Endothelial cell of umbilical vein (primary cell): ENCODE measurements at regions not wholly inside any gene's neighbourhood (a gene's known extent, or its start where the extent isn't known, plus 50 kb on each side); places are given as distances from the start of the nearest gene placed in this dataset.

Experiments used
- BruUV-seq: library from RNA; stranded (reverse); fragments of 400-500 nt; replicated peaks from 2 replicates; lab custom pipeline; 2021; lab: Mats Ljungman, UMichigan
- CTCF ChIA-PET: fragments of 300-600, 350-600 bp; sonication (Branson Sonifier 250); formaldehyde crosslinking; loops from one replicate; lab custom pipeline; 2021; ENCODE audit warnings: antibody characterized with exemption, inconsistent platforms; lab: Charles Lee
- POLR2A ChIA-PET: fragments of 300-600, 350-600 bp; sonication (Branson Sonifier 250); formaldehyde crosslinking; loops from one replicate; lab custom pipeline; 2021; ENCODE audit warnings: antibody characterized with exemption, inconsistent platforms; lab: Charles Lee
- DNase-seq: peaks from one replicate; pipeline ENCODE4 v3.0.0-alpha.2; 2011; ENCODE audit warnings: low read depth, low spot score
- FAIRE-seq: peaks from 2 replicates; lab custom pipeline; 2011; peaks lifted over from hg19 to GRCh38; lab: Jason Lieb, UNC
- H2AFZ ChIP-seq: 2 replicates; pipeline ENCODE4 v1.6.0; 2012; ENCODE audit warnings: low read depth, low read length, control low read depth, inconsistent platforms
- H3K27ac ChIP-seq: 2 replicates; pipeline ENCODE4 v1.5.1; 2011; ENCODE audit warnings: low read depth, mild to moderate bottlenecking, control low read depth, low read length, moderate library complexity; ENCODE audit not compliant: insufficient read depth
- H3K27me3 ChIP-seq, 2 experiments: 2 replicates each; pipeline versions ENCODE4 v1.6.0 to v1.6.1; 2011; ENCODE audit warnings: low read length in 2 of 2, mixed read lengths in 1 of 2; ENCODE audit not compliant: control insufficient read depth in 2 of 2, insufficient read depth in 2 of 2
- H3K36me3 ChIP-seq, 2 experiments: 2 replicates in 1 of 2; 3 replicates in 1 of 2; pipeline ENCODE4 v1.5.1; 2011; ENCODE audit warnings: low read length in 2 of 2, mild to moderate bottlenecking in 1 of 2, moderate library complexity in 1 of 2; ENCODE audit not compliant: control insufficient read depth in 2 of 2, insufficient read depth in 2 of 2; ENCODE audit errors: extremely low read depth in 1 of 2
- H3K4me1 ChIP-seq: 3 replicates; pipeline ENCODE4 v1.5.1; 2011; ENCODE audit warnings: mild to moderate bottlenecking, low read length; ENCODE audit not compliant: control insufficient read depth, insufficient read depth; ENCODE audit errors: extremely low read depth
- H3K4me2 ChIP-seq: 2 replicates; pipeline ENCODE4 v1.6.1; 2011; ENCODE audit warnings: low read length, control low read depth, mixed read lengths; ENCODE audit not compliant: insufficient read depth
- H3K4me3 ChIP-seq, 3 experiments: fragments of 200-600 bp in 1 of 3; sonication (generic), shearing (Covaris generic) in 1 of 3; replicated peaks in 1 of 3; 2 replicates each; pipeline ENCODE4 v1.5.1; 2011 to 2016; ENCODE audit warnings: control low read depth in 3 of 3, low read length in 3 of 3, mild to moderate bottlenecking in 2 of 3, inconsistent platforms in 1 of 3, low read depth in 1 of 3, moderate library complexity in 1 of 3; ENCODE audit not compliant: insufficient read depth in 1 of 3
- H3K79me2 ChIP-seq: 2 replicates; pipeline ENCODE4 v1.6.0; 2012; ENCODE audit warnings: low read length, inconsistent platforms; ENCODE audit not compliant: control insufficient read depth, insufficient read depth
- H3K9ac ChIP-seq: replicated peaks from 2 replicates; pipeline ENCODE3; 2011; ENCODE audit warnings: low read length, control low read depth; ENCODE audit not compliant: insufficient read depth; ENCODE audit errors: extremely low read depth
- H3K9me1 ChIP-seq: replicated peaks from 3 replicates; pipeline ENCODE4 v1.6.0; 2011; ENCODE audit warnings: mild to moderate bottlenecking, low read length; ENCODE audit not compliant: control insufficient read depth, insufficient read depth; ENCODE audit errors: extremely low read depth
- H3K9me3 ChIP-seq: replicated peaks from 2 replicates; pipeline ENCODE4 v1.5.1; 2012; ENCODE audit warnings: low read length, inconsistent platforms; ENCODE audit not compliant: control insufficient read depth, insufficient read depth
- H4K20me1 ChIP-seq: replicated peaks from 2 replicates; pipeline ENCODE3; 2011; ENCODE audit warnings: mild to moderate bottlenecking, low read length; ENCODE audit not compliant: control insufficient read depth, insufficient read depth; ENCODE audit errors: extremely low read depth
- CTCF ChIP-seq, 2 donors: IDR thresholded peaks; 1 replicate in 1 of 2; 2 replicates in 1 of 2; pipeline ENCODE4 v1.5.1; 2011; ENCODE audit warnings: low read length in 2 of 2, mild to moderate bottlenecking in 2 of 2, moderate library complexity in 2 of 2, control low read depth in 1 of 2, inconsistent platforms in 1 of 2, low read depth in 1 of 2; ENCODE audit not compliant: insufficient read depth in 1 of 2; ENCODE audit errors: extremely low read depth in 1 of 2
- EZH2 ChIP-seq: IDR thresholded peaks from 2 replicates; pipeline ENCODE4 v1.6.1; 2012; ENCODE audit warnings: borderline replicate concordance, low read depth, mild to moderate bottlenecking, moderate library complexity, low read length, inconsistent platforms; ENCODE audit not compliant: severe bottlenecking
- FOS ChIP-seq: IDR thresholded peaks from 2 replicates; pipeline ENCODE4 v1.6.1; 2011; ENCODE audit warnings: mild to moderate bottlenecking, low read length, moderate library complexity, borderline replicate concordance; ENCODE audit not compliant: insufficient read depth
- GATA2 ChIP-seq: IDR thresholded peaks from 2 replicates; pipeline ENCODE4 v1.7.0; 2011; ENCODE audit warnings: low read depth, mild to moderate bottlenecking, moderate library complexity, mixed read lengths, low read length; ENCODE audit not compliant: insufficient read length, insufficient read depth
- JUN ChIP-seq: IDR thresholded peaks from 2 replicates; pipeline ENCODE4 v1.6.1; 2011; ENCODE audit warnings: borderline replicate concordance, low read depth; ENCODE audit not compliant: insufficient read length, insufficient read depth
- MAX ChIP-seq: IDR thresholded peaks from 2 replicates; pipeline ENCODE4 v1.6.1; 2011; ENCODE audit not compliant: insufficient read depth, insufficient read length
- POLR2A ChIP-seq: IDR thresholded peaks from 2 replicates; pipeline ENCODE4 v1.6.1; 2012; ENCODE audit warnings: low read depth, mild to moderate bottlenecking, control low read depth, low read length
- POLR2AphosphoS5 ChIP-seq: IDR thresholded peaks from 2 replicates; pipeline ENCODE4 v1.6.1; 2012; ENCODE audit warnings: low read depth, mild to moderate bottlenecking, control low read depth, low read length, moderate library complexity; ENCODE audit not compliant: insufficient read depth
- dilution Hi-C: fragments of 300-500 bp; cut with MboI; formaldehyde crosslinking; loops from one replicate; pipeline ENCODE4 v1.15.0; 2019; ENCODE audit warnings: low sequenced_read_pairs; ENCODE audit not compliant: extremely low pct_ligation_motif_present
- intact Hi-C: fragments of 100-400 bp; cut with micrococcal nuclease; formaldehyde crosslinking; loops from one replicate; pipeline ENCODE4 v1.10.0; 2022

GRCh38 chr3:105956306-105956705 is 87.5 kb upstream of the CBLB start:
- Histone ChIP-seq H3K9me3 (no peaks in the 10 kb centered on the region), H3K4me2 (no peak overlapping the region), H2AFZ (no peak overlapping the region), H3K9ac (no peak overlapping the region), H3K79me2 (no peaks in the 10 kb centered on the region), H3K4me1 (no peaks in the 10 kb centered on the region), H3K4me3 (no peak overlapping the region), H3K9me1 (no peaks in the 10 kb centered on the region), H3K27ac (no peak overlapping the region), H4K20me1 (no peaks in the 10 kb centered on the region), H3K36me3 (no peaks in the 10 kb centered on the region), H3K27me3 (no peaks in the 10 kb centered on the region)
- intact Hi-C loops (no loop called here), dilution Hi-C loops (no loop called here)
- ChIA-PET POLR2A (no interaction called here), CTCF (interaction anchor here (1.7 kb wide), 1 partner anchor 13 kb away, joined by 6 read pairs; no protein-coding TSS in a partner anchor)
- TF ChIP-seq GATA2, result no peak
- TF ChIP-seq CTCF (IDR thresholded peaks at IDR 0.05; ENCODE audit: extremely low read depth in 1 of 2, insufficient read depth in 1 of 2, low read depth in 1 of 2, low read length in 2 of 2), result no peak
- no peak for TF ChIP-seq POLR2A
- TF ChIP-seq POLR2AphosphoS5, result no peak
- no peak for TF ChIP-seq JUN
- TF ChIP-seq FOS, result no peak
- TF ChIP-seq MAX, result no peak
- no peak for TF ChIP-seq EZH2
- BruUV-seq, result no TSS peak
- no peak for DNase-seq
- no peak for FAIRE-seq
